Putamen (tissue), 1 donor: ENCODE measurements at regions not wholly inside any gene's neighbourhood (a gene's known extent, or its start where the extent isn't known, plus 50 kb on each side); places are given as distances from the start of the nearest gene placed in this dataset.
"Not testable (repeated sequence)": the region's sequence is repeated elsewhere in the genome, so short reads cannot be mapped to it uniquely, and the experiment has no call there.

Source experiments
- DNase-seq: peaks from one replicate; pipeline ENCODE4 v3.0.0-alpha.2; 2016; ENCODE audit warnings: low spot score

DNA sequence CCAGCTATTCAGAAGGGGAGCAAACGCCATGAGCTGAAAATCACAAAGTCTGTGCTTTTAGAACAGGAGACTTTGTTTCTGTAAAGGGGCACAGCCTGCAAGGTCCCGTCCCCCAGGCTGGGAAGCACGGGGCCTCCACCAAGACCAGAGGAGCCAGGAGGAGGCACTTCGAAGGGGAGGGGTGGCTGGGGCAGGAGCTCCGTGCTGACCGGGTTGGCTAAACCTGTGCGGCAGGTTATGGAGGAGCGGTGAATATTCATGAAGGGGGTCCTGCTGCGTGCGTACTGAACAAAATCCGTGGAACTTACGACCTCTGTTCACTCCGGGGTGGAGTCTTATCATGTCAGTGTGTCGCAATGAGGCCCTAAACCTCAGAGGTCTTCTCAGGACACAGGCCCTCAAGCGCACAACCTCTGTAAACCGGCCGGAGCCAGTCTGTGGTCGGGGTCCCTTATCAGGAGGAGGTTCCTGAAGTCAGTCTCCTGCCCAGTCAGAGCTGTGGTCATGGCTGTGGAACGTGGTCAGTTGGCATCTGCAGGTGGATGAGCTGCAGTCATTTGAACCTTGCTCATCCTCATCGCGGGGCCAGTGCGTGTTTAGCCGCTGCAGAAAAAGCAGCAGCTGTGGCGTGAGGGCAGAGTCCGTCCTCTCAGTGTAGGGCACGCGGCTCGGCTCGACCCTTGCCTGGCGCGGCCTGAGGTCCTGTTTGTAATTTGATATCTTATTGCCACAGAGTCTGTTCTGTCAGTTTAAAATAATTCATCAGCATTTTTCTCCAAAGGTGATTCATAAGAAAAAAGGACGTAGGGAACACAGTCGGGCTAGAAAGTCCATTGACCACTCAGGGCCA is 5507.7 kb upstream of the TPTE start:
- DNase-seq, result not testable (repeated sequence)

DNA sequence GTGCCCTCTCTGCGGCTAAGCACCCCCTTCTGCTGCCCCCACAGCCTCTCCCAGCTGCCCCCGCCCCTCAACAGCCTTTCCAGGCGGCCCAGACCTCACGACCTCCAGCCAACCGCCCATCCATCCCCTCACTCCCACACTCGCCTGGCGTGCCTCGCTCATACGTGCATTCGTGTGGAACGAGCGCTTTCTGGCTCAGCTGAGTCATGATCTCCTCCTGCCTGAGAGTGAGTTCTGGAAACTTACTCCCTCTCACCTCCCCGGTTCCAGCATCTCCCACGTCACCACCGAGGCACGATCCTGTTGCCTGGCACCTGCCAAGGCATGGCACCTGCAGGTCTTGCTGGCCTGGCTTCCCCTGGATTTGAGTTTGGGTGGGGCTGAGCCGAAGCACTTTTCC is 5506.2 kb upstream of the TPTE start:
- DNase-seq, result not testable (repeated sequence)

DNA sequence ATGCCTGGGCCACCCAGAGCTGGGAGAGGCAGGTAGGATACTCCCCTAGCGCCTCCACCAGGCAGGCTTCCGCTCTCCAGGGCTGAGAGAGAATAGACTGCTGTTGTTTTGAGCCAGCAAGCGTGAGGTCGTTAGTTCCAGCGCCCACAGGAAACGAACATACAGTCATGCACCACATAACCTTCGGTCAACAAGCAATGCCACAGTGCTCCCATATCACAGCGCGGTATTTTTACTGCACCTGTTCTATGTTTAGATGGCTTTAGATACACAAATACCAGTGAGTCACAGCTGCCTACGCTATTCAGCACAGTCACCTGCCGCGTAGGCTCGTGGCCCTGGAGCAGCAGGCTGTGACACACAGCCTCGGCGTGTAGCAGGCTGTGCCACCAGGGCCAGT is 5502.3 kb upstream of the TPTE start:
- DNase-seq, result not testable (repeated sequence)

DNA sequence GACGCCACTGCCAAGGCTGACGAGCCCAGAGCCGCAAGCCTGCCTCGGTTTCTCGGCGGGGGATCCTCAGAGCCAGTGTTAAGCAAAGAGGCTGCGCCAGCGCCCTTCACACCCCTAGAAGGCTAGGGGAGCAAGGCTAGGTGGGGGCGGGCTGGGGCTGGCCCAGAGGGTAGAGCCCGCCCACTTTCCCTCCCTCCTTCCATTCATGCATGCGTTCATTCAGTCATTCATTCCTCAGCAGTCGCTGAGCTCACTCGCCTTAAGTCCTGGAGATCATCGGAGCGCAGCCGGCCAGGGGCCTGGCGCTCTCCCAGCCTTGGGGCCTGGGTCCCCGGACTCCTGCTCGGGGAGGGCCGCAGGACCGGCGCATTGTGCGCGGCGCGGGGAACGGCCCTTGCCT is 5499.6 kb upstream of the TPTE start:
- DNase-seq, result not testable (repeated sequence)

DNA sequence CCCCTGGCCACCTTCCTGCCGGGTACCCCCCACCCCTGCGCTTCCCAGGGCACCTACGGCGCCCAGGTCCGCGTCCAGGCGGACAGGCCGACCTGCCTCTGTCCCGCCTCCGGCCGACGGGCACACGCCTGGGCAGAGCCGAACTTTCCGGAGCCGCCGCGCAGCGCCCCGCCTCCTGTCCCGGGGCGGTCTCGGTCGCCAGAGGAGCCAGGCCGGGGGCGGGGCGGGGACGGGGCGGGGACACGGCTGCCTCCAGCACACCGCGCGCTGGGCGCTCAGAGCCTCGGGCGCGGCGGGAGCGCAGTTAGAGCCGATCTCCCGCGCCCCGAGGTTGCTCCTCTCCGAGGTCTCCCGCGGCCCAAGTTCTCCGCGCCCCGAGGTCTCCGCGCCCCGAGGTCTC is 5499.1 kb upstream of the TPTE start:
- DNase-seq, result not testable (repeated sequence)

DNA sequence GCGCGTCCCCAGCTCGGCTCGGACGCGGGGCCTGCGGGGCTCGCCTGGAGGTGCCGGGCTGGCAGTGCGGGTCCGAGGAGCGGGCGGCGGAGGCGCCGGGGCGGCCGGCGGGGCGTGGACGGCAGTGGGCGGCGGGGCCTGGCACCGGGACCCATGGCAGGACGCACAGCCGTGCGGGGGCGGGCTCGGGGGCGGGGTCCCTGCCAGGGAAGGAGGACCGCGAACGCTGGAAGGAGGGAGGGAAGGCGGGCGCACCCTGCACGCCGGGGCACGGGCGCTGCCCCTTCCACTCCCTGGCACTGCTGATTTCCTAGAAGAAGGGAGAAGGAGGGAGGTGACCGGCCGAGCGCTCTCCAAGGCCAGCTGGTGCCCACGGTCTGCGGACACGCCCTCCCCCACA is 5498.6 kb upstream of the TPTE start:
- DNase-seq, result not testable (repeated sequence)

DNA sequence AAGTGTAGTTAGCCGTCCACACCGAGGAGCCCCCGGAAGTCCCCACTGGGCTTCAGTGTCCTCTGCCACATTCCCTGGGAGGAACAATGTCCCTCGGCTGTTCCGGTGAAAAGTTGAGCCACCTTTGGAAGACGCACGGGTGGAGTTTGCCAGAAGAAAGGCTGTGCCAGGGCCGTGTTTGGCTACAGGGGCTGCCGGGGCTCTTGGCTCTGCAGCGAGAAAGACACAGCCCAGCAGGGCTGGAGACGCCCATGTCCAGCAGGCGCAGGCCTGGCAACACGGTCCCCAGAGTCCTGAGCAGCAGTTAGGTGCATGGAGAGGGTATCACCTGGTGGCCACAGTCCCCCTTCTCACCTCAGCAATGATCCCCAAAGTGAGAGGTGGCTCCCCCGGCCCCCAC is 5486.2 kb upstream of the TPTE start:
- DNase-seq, result not testable (repeated sequence)

DNA sequence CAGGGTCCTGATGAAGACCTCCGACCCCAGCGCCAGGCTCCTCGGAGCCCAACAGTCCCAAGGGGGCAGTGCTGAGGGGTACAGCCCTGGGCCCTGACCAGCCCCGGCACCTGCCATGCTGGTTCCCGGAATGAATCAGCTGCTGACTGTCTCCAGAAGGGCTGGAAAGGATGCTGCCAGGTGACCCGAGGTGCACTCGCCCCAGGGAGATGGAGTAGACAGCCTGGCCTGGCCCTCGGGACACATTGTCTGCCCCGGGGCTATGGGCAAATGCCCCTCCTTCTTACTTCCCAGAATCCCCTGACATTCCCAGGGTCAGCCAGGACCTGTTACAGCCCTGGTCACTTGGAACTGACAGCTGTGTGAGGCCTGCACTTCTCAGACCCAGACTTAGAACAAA is 5485.8 kb upstream of the TPTE start:
- DNase-seq, result not testable (repeated sequence)

DNA sequence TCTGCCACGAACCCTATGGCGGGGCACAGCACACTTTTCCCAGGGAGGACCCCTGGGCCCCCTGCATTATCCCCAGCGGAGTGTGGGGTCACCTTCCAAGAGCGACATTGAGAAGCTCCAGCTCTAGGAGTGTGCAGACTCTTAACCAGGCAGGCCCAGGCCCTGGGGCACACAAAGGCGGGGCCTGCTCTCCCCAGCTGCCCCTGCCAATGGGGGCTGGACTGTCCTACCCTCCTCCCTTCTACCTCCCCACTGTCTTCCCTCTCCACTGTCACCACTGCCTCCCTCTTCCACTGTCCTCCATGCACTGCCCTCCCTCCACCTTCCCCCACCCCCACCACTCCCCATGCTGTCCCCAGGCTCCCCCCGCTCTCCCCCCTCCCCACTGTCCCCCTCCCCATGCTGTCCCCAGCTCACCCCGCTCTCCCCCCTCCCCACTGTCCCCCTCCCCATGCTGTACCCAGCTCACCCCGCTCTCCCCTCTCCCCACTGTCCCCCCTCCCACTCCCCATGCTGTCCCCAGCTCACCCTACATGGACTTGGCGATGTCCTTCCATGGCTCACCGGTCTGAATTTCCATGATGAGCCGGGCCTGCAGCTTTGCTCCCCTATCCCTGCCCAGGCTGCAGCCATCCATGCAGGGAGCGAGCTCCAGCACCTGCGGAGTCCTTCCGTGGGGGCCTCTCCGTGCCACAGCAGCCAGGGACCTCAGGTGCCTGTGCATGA is 5483.6 kb upstream of the TPTE start:
- DNase-seq, result not testable (repeated sequence)

DNA sequence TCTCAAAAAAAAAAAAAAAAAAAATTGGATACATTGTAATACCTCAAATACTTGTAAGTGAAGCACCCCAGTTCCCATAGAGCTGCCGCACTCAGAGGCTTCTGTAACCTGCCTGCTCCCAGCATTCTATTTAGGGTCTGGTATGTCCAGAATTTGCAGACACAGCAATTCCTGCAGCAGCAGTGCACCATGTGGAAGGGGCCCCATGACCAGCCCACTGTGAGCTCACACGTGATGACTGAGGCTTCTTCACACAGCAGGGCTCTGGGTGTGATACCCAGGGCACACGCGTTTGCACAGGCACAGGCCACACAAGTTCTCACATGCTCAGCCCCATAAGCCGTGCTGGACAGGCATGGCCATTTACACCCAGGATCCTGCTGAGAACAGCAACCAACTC is 5481.5 kb upstream of the TPTE start:
- DNase-seq, result not testable (repeated sequence)

DNA sequence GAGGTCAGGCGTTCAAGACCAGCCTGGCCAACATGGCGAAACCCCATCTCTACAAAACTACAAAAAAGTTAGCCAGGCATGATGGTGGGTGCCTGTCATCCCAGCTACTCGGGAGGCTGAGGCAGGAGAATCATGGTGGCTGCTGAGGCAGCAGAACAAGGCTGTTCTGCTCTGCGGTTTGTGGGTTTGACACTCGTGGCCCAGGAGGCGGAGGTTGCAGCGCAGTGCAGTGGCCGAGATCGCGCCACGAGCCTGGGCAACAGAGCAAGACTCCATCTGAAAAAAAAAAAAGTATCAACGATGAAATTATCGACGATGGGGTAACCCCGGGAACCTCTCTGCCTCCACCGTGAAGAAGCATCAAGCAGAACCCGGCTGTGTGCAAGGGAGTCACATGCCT is 5478.8 kb upstream of the TPTE start:
- not testable (repeated sequence) for DNase-seq

DNA sequence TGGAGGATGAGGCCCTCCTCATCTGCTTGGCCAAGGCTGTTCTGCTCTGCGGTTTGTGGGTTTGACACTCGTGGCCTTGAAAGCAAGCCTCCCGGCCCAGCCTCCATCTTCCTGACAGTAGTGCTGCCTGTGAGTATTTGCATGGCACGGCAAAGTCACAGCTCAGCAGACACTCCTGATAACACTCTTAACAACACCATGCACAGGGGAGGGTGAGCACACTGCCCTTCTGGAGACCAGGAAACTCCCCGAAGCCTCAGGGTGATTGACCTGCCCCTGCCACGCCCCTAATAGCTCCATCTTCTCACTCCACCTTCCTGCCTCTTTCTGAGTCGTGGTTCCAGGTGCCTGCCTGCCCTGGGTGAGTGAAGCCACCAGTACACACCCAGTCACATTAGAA is 5476.6 kb upstream of the TPTE start:
- not testable (repeated sequence) for DNase-seq

DNA sequence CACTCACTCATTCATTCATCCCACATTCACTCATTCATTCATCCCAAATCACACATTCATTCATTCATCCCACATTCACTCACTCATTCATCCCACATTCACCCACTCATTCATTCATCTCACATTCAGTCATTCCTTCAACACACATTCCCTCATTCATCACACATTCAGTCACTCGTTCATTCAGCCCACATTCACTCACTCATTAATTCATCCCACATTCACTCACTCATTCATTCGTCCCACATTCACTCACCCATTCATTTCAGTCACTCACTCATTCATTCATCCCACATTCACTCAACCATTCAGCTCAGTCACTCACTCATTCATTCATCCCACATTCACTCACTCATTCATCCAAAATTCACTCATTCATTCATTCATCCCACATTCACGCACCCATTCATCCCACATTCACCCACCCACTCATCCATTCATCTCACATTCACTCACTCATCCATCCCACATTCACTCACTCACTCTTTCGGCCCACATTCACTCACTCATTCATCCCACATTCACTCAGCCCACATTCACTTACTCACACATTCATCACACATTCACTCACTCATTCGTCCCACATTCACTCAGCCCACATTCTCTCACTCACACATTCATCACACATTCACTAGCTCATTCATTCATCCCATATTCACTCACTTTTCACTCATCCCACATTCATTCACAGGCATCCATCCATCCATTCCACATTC is 5469.9 kb upstream of the TPTE start:
- not testable (repeated sequence) for DNase-seq

DNA sequence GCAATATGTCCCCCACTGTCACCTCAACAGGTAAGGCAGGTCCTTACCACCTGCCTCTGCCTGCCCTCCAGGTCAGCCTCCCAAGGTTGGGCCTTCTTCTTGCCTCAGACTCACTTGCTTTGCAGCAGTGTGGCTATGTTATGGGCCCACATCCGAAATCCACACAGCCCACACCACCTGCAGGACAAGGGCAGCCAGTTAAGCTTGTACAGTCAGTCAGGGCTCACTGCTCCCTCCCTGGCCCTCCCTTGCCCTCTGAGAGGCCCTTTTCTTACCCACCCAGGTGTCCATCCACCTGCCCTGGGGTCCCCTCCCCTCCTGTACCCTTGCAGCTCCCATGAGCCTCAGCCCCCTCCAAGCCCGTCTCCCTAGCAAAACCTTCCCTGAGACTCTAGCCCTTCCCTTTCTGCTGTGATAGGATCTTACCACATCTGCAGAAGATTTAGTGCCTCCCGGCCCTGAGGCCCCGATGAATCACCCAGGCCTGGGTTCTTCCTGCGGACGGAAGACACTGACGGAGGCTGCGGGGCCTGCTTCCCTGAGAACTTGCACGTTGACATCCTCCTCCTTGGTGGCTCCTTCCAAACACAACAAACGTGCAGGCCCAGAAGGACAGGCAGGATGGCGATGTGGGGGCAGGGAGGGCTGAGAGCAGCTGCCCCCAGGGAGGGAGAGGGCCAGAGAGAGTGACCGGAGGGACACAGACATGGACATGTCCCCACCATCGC is 5466.2 kb upstream of the TPTE start:
- not testable (repeated sequence) for DNase-seq

DNA sequence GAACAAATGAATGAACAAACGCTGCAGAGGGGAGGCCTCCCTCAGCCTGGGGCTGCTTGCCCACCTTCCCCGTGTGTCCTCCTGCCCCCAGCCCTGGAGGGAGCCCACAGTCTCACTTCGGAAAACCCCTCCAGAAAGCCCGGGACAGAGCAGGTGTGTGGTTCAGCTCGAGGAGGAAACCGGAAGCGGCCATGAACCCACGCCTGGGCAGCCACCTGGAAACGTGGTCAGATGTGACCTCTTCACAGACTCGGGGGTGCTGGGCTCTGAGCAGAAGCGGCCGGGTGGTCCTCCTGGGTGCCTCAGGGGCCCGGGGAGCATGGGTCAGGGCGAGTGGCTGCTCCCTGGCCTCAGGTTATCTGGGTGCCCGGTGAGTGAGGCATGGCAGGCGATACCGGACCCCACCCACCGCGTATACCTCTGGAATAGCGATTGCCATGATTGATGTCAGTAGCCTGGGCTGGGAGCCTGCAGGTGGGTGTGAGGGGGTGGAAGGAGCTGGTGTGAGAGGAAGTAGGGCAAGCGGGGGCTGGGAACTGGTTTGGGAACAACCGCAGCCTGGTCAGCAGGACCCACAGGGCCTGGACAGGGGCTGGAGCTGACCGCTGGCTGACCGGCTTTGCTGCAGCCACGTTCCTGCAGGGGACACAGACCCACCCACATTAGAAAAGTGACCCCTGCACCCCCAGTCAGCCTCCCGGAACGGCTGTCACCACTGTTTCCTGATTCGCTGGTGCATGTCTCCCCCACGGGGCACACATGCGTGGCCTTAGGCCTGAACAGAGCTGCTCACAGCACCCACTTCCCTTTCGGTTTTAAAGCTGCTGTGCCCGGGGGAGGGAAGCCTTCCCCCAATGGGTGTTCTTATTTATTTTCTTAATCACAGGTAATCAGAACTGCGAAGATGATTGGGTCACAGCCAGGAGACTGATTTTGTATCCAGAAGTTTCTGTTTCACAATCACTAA is 5465.1 kb upstream of the TPTE start:
- DNase-seq, result not testable (repeated sequence)

DNA sequence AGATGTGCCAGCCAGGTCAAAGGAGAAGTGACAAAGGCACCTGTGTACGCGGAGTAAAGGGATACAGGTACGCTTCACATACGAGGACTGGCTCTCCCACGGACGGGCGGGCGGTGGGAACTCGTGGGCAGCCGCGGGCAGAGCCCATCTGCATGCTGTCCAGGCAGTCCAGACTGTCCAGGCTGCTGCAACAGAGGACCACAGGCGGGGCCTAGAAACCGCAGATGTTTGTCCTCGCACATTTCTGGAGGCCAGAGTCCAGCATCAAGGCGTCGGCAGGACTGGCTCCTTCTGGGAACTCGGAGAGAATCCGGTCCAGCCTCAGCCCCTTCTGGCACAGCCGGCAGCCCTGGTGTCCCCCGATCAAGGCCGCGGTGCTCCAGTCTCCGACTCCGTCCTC is 5464.3 kb upstream of the TPTE start:
- DNase-seq, result not testable (repeated sequence)

DNA sequence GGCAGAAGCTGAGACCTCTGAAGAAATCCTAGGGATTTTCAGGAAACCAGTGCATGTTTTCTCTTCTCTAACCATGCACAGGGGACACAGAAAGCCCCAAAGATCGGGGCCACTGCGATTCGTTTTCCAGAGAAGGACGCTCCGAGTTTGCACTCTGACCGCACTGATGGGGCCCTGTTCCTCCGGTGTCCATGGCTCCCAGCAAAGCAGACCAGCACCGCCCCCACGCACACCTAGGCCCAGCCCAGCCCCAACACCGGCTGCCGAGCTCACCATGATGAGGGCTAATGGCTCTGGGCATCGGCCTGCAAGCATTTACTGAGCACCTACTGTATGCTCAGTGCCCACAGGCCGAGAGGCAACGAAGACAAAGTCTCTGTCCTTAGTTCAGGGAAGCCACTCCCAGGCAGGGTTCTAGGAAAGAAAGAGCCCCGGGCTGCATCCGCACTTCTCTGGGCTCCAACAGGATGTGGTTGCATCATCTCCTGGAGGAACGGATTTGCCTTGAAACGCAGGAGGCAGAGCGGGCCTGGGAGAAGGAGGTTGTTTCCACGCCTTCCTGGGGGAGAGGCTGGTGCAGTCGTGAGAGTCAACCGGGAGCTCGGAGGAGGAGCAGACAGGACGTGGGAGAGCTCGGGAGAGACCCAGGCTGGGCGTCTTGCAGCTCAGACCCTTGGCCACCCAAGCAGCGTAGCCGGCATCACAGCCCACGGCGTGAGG is 5460.9 kb upstream of the TPTE start:
- not testable (repeated sequence) for DNase-seq

DNA sequence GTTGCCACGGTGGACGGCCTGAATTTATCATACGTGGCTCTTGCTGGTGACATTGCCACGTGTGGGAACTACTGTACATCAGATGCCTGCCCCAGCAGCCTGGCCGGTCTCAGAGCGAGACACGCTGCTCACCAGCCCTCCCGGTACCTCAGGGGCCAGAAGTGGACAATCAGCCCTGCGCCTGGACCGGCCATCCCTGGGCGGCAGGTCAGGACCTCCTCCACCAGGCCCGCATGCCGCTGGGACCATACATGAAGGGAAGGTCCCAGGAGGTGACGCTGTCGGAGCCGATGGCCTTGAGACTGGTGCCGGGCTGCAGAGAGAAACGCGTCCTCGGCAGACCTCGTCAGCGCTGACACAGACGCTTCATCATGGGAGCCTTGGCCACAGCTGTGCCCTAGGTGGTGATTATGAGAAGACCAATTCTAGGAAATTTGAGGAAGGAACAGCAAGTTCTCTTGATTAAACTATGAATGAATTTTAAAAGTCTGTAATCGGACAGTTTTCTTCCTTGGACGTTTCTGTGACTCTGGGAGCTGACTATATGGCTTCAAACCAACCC is 5456.7 kb upstream of the TPTE start:
- not testable (repeated sequence) for DNase-seq
